ENCODE measurements at regions not wholly inside any gene's neighbourhood (a gene's known extent, or its start where the extent isn't known, plus 50 kb on each side); places are given as distances from the start of the nearest gene placed in this dataset.

DNA sequence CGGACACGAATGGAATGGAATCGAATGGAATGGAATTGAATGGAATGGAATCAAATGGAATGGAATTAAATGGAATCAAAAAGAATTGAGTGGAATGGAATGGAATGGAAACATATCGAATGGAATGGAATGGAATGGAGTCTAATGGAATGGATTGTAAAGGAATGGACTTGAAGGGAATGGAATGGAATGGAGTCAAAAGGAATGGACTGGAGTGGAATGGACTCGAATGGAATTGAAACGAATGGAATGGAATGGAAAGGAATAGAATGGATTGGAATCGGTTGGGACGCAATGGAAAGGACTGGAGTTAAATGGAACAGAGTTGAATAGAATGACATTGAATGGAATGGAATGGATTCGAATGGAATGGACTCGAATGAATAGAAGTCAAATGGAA lies 486.9 kb upstream of the WSB1 start:
- no peak overlapping the region for H2AFZ ChIP-seq (ENCODE audit: low read length)
- H2BK15ac ChIP-seq (ENCODE audit: low read depth, low read length): no peak overlapping the region
- H3K4me1 Mint-ChIP-seq: no peaks in the 10 kb centered on the region
- no peak overlapping the region for H4K91ac ChIP-seq (ENCODE audit: insufficient read length, low read depth, low read length)
- H3K4me1 ChIP-seq (ENCODE audit: insufficient read depth, low read length): no peaks in the 10 kb centered on the region
- peaks cover 4% of the 10 kb centered on the region in 2 experiments; a peak in 4 of 5 replicates for H3K9me3 Mint-ChIP-seq
- no peaks in the 10 kb centered on the region for H3K27me3 Mint-ChIP-seq (ENCODE audit: low read depth)
- no peak overlapping the region for H3K4me2 ChIP-seq (ENCODE audit: insufficient read depth, insufficient read length, low read length)
- H4K8ac ChIP-seq (replicated peaks; ENCODE audit: insufficient read length, low read depth, low read length): no peak overlapping the region
- H3K27ac Mint-ChIP-seq: no peak overlapping the region
- H3K36me3 Mint-ChIP-seq (ENCODE audit: insufficient read depth in 1 of 3, low read depth in 3 of 3): no peaks in the 10 kb centered on the region; a peak in 3 of 7 replicates
- H4K5ac ChIP-seq (ENCODE audit: insufficient read length, low read depth, low read length): no peak overlapping the region
- no peaks in the 10 kb centered on the region for H3K79me2 ChIP-seq (ENCODE audit: insufficient read depth, low read length)
- no peaks in the 10 kb centered on the region for H4K20me1 ChIP-seq (ENCODE audit: control insufficient read depth, insufficient read depth, insufficient read length)
- H2BK12ac ChIP-seq (ENCODE audit: insufficient read length, low read depth, low read length): no peak overlapping the region
- H3K9ac ChIP-seq (ENCODE audit: extremely low read depth, insufficient read length, low read length): no peak overlapping the region
- H3K4ac ChIP-seq (ENCODE audit: low read depth, low read length): no peak overlapping the region
- H3K79me1 ChIP-seq (ENCODE audit: insufficient read depth, low read depth, low read length, poor library complexity, severe bottlenecking): no peaks in the 10 kb centered on the region
- no peaks in the 10 kb centered on the region for H3K27me3 ChIP-seq (ENCODE audit: insufficient read depth, low read length)
- no peak overlapping the region for H3K27ac ChIP-seq (ENCODE audit: insufficient read length, low read depth, low read length)
- no peak overlapping the region for H2BK5ac ChIP-seq (ENCODE audit: insufficient read length, low read length)
- H3K4me3 Mint-ChIP-seq: no peak overlapping the region
- WGBS (ENCODE audit: extremely low coverage, insufficient read length, low lambda C conversion rate): 100% methylated on average over 7 of the region's 10 CpGs
- H3K23ac ChIP-seq (ENCODE audit: insufficient read length, low read depth, low read length): no peak overlapping the region
- no peak overlapping the region for H2BK120ac ChIP-seq (ENCODE audit: low read depth, low read length, poor library complexity, severe bottlenecking)
- H3K9me3 ChIP-seq (ENCODE audit: control insufficient read depth, low read depth, low read length): peaks cover 88% of the 10 kb centered on the region
- no peaks in the 10 kb centered on the region for H3K23me2 ChIP-seq (ENCODE audit: insufficient read length, low read depth, low read length, poor library complexity, severe bottlenecking)
- H3T11ph ChIP-seq (ENCODE audit: low read length): no peak overlapping the region
- no peak overlapping the region for H3K14ac ChIP-seq (ENCODE audit: insufficient read depth, low read length)
- no peak overlapping the region for H3K56ac ChIP-seq (ENCODE audit: insufficient read length, low read depth, low read length)
- no peak overlapping the region for H2BK20ac ChIP-seq (ENCODE audit: low read depth, low read length, poor library complexity, severe bottlenecking)
- TF ChIP-seq, protein P1, sequence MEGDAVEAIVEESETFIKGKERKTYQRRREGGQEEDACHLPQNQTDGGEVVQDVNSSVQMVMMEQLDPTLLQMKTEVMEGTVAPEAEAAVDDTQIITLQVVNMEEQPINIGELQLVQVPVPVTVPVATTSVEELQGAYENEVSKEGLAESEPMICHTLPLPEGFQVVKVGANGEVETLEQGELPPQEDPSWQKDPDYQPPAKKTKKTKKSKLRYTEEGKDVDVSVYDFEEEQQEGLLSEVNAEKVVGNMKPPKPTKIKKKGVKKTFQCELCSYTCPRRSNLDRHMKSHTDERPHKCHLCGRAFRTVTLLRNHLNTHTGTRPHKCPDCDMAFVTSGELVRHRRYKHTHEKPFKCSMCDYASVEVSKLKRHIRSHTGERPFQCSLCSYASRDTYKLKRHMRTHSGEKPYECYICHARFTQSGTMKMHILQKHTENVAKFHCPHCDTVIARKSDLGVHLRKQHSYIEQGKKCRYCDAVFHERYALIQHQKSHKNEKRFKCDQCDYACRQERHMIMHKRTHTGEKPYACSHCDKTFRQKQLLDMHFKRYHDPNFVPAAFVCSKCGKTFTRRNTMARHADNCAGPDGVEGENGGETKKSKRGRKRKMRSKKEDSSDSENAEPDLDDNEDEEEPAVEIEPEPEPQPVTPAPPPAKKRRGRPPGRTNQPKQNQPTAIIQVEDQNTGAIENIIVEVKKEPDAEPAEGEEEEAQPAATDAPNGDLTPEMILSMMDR (conservative IDR thresholded peaks at IDR 0.05): no peak
- H2AK5ac ChIP-seq (ENCODE audit: insufficient read length, low read length): no peak overlapping the region
- no peak overlapping the region for H3K18ac ChIP-seq (ENCODE audit: insufficient read length, low read depth, low read length)
- DNase-seq: no peak

All from H9 (cell line).